Epithelial cell of esophagus (primary cell): ENCODE measurements at regions not wholly inside any gene's neighbourhood (a gene's known extent, or its start where the extent isn't known, plus 50 kb on each side); places are given as distances from the start of the nearest gene placed in this dataset.
"Not testable (repeated sequence)": the region's sequence is repeated elsewhere in the genome, so short reads cannot be mapped to it uniquely, and the experiment has no call there.

ENCODE experiments used
- DNase-seq: peaks from one replicate; pipeline ENCODE4 v3.0.0; 2010; ENCODE audit warnings: low read depth
- H3K4me3 ChIP-seq: 2 replicates; pipeline ENCODE4 v1.5.1; 2011; ENCODE audit warnings: mild to moderate bottlenecking, low read length, control low read depth
- TF ChIP-seq, protein P1 (sequence below): IDR thresholded peaks from 2 replicates; pipeline ENCODE4 v1.5.1; 2011; ENCODE audit warnings: low read depth, mild to moderate bottlenecking, low read length, control low read depth, inconsistent platforms; ENCODE audit not compliant: insufficient read depth; ENCODE audit errors: missing control alignments

DNA sequence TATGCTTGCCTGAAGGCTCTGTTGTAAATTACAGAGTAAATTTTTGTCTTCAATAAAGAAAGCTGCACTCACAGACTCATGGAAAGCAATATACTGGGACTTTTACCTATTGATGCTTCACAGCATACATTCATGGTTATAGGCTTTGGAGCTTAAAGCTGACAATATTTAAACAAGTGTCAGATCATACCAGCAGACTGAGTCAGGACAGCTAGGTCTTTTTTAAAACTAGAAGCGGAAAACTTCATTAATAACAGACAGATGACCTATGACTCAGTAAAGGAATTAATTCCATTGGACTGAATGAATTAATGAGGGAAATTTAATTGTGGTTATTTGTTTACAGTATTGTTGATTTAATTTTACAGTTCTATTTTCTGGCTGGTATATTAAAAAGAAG is 165.8 kb upstream of the DGKB start:
- no peak for DNase-seq
- H3K4me3 ChIP-seq: no peak overlapping the region
- TF ChIP-seq, protein P1, sequence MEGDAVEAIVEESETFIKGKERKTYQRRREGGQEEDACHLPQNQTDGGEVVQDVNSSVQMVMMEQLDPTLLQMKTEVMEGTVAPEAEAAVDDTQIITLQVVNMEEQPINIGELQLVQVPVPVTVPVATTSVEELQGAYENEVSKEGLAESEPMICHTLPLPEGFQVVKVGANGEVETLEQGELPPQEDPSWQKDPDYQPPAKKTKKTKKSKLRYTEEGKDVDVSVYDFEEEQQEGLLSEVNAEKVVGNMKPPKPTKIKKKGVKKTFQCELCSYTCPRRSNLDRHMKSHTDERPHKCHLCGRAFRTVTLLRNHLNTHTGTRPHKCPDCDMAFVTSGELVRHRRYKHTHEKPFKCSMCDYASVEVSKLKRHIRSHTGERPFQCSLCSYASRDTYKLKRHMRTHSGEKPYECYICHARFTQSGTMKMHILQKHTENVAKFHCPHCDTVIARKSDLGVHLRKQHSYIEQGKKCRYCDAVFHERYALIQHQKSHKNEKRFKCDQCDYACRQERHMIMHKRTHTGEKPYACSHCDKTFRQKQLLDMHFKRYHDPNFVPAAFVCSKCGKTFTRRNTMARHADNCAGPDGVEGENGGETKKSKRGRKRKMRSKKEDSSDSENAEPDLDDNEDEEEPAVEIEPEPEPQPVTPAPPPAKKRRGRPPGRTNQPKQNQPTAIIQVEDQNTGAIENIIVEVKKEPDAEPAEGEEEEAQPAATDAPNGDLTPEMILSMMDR: no peak

DNA sequence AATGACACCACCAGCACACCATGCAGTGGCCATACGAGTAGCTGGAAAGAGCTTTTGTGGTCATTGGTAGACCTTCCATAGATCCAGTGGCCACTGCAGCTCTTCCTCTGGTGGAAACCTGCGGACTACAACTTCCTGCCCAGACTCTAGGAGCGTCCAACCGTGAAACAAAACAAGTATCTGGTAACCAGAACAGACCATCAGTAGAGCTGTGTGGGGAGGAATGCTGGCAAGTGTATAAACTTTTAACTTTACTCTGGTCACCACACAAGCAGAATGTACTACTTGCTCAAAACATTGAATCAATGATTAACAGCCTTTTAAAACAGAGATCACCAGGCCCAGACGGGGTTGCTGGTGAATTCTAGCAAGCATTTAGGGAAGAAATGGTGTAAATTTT is 154.7 kb upstream of the DGKB start:
- no peak overlapping the region for H3K4me3 ChIP-seq
- no peak for DNase-seq
- TF ChIP-seq, protein P1: no peak

DNA sequence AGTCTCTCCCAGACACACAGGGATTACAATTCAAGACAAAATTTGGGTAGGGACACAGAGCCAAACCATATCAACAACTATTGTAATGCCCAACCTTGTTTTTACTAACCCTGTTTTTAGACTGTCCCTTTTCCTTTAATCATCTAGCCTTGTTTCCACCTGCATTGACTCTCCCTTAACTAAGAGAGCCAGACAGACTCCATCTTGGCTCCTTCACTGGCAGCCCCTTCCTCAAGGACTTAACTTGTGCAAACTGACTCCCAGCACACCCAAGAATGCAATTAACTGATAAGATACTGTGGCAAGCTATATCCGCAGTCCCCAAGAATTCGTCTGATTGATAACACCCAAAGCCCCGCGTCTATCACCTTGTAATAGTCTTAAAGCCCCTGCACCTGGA is 151.8 kb upstream of the DGKB start:
- H3K4me3 ChIP-seq, DNase-seq: not testable (repeated sequence)

DNA sequence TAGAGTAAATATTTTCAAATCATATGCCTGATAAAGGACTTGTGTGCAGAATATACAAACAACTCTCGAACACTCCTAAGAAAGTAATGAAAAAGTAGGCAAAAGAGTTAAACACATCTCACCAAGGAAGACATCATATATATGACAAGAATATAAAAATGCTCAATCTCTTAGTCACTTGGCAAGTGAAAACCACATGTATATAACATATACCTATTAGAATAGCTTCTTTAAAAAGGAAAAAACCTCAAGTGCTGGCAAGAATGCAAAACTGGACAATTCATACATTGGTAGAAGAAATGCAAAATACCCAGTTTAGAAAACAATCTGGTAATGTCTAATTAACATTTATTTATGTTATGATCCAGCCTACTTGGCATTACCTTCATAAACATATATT is 146.6 kb upstream of the DGKB start:
- no peak overlapping the region for H3K4me3 ChIP-seq
- no peak for DNase-seq
- TF ChIP-seq, protein P1: no peak

DNA sequence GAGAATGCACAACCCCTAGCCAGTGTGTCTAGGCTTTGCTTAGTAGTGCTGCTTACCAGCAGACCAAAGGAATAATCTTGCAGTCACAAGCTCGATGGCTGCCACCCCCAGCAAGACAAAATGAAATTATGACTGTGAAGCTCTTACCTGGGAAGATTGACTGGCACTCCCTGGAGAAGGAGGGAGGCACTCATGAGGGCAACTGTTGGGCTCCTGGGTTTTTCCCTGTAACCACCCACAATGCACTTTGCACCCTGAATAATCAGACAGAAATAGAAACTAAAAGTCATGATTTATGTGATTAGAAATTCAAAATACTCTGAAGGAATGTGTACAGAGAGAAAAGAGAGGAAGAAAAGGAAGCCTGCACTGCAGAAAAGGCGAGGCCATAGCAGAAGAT is 144.3 kb upstream of the DGKB start:
- TF ChIP-seq, protein P1: no peak
- H3K4me3 ChIP-seq: no peak overlapping the region
- no peak for DNase-seq

DNA sequence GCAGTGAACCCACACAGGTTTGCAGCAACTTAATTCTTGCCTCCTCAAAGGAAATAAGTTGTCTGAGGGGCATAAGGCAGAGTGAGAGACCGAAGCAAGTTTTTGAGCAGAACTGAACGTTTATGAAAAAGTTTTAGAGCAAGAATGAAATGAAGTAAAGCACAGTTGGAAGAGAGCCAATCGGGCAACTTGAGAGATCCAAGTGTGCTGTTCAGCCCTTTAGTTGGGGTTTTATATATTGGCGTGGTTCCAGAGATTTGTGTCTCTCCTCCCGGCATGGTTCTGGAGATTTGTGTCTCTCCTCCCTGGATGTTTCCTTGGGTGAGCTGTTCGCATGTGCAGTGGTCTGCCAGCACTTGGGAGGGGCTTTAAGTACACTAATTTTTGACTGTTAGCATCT is 141.4 kb upstream of the DGKB start:
- DNase-seq: no peak
- TF ChIP-seq, protein P1: no peak
- no peak overlapping the region for H3K4me3 ChIP-seq

DNA sequence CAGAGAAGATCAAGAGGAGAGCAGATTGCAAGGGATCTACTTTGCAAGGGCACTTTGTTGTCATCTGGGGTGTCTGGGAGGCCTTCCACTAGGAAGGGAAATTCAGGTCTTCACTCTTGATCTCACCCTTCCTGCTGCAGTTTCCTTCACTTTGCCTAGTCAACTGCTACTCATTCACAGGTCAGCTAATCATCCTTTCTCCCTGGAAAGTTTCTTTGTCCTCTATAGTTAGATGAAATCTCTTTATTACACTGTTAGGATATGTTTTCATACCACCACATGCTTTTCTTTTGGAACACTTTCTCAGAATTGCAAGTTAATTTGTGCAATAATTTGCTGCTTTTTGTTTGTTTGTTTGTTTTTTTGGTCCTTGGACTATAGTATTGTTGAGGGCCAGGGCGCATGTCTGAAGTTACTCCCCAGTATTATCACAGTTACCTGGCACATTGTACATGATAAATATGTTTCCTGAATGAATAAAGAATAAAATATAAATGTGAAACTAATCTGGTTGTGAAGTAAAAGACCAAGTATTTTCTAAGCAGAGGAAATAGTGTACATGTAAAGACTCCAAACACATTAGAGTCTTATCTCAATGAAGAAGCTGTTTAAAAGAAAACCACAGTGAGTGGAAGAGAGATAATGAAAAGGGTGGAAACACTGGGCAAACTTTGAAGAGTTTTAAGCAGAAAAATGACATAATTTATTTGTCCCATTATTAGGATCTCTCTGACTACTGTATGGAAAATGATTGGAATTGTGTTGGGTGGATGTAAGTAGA is 139.9 kb upstream of the DGKB start:
- DNase-seq: no peak

More for the DNA sequence above, 139.9 kb upstream of the DGKB start:
- H3K4me3 ChIP-seq: no peak overlapping the region
- TF ChIP-seq, protein P1: no peak
